HG03095 (cell line): ENCODE measurements at regions not wholly inside any gene's neighbourhood (a gene's known extent, or its start where the extent isn't known, plus 50 kb on each side); places are given as distances from the start of the nearest gene placed in this dataset.

Experiments used
- ATAC-seq: cut with Tn5 transposase; IDR thresholded peaks from one replicate; pipeline ENCODE4 v1.9.1; 2021; ENCODE audit warnings: moderate library complexity; ENCODE audit not compliant: unreplicated experiment

DNA sequence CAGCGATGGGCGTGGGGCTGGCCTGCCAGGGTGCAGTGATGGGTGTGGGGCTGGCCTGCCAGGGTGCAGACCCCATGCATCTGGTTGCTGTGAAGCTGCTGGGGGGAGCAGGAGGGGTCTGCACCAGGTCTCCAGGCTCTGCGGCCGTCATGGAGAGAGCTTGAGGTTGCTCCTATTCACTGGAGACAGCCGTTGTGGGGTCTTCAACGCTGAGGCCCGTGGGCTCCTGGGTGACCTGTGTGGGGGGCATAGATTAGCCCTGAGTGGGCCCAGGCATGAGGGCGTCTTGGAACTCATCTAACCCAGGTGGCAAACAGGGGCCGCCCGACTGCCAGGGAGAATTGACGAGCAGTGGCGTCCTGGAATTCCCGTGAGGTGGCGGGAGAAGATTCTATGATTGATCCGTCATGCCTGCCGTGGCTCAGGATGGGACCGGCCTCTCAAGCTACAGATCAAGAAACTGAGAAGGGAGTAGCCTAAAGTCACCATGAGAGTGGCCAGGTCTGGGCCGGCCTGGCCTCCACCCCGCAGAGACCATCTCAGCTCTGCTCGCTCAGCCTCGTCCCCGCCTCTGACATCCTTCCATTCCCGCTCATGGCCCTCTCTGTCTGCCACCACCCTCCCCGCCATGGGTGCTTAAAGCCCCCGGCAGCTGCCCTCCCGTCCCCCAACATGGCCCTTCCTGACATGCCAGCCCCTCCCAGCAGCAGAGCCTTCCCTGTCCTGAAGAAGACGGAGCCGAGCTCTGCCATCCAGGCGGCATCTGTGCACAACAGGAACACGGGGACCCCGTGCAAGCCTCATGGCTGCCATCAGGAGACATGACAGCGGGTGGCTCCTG, 50.7 kb upstream of the ACSF3 start:
- no peak for ATAC-seq

DNA sequence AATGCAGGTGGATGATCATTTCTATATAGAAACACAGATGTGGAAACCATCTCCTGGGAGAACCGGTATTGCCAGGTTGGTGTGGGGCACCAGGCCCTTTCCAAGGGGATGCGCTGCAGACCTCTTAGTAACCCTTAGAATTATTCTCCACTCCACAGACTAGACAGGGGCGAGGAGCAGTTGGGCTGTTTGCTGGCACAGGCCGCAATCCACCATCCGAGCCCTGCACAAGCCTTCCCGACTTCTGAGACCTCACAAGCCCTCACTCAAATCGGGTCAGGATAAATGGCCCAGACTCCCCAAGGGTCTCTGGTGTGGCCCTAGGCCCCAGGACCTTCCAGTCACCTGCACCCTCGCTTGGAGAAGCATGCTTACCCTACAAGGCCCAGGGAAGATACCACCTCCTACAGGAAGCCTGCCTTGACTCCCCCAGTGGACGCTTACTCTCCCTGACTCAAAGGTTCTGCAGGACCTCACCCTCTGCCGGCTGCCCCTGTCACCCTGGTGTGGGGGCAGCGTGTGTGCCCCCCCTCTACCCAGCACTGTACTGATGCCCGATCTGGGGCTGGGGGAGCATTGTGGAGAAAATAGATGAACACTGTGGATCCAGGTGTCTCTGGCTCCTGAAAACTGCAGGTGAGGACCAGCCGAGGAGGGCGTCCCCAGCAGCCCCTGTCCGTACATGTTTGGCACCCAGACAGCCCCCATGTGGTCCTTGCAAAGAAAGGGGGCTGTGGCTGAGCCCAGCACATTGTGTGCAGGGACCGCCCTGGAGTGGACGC, 49.8 kb upstream of the ACSF3 start:
- no peak for ATAC-seq
